Stomach (tissue), 4 donors: ENCODE measurements at regions not wholly inside any gene's neighbourhood (a gene's known extent, or its start where the extent isn't known, plus 50 kb on each side); places are given as distances from the start of the nearest gene placed in this dataset.

Experiments
- EP300 ChIP-seq: sonication (generic); formaldehyde crosslinking; IDR thresholded peaks from one replicate; pipeline ENCODE4 v1.6.1; 2017; ENCODE audit warnings: antibody characterized with exemption
- POLR2AphosphoS5 ChIP-seq, 3 donors: sonication (generic); formaldehyde crosslinking; IDR thresholded peaks; one replicate each; pipeline ENCODE4 v1.6.1; 2016; ENCODE audit warnings: antibody characterized with exemption in 3 of 3
- TF ChIP-seq, protein P1 (sequence below), 7 experiments: fragments of 450-650 bp in 4 of 7; fragments of 200-600 bp in 3 of 7; sonication (generic) in 3 of 7; IDR thresholded peaks; one replicate each; pipeline ENCODE4 v1.5.1; 2016 to 2019; ENCODE audit warnings: antibody characterized with exemption in 7 of 7, control low read depth in 2 of 7, mild to moderate bottlenecking in 1 of 7

DNA sequence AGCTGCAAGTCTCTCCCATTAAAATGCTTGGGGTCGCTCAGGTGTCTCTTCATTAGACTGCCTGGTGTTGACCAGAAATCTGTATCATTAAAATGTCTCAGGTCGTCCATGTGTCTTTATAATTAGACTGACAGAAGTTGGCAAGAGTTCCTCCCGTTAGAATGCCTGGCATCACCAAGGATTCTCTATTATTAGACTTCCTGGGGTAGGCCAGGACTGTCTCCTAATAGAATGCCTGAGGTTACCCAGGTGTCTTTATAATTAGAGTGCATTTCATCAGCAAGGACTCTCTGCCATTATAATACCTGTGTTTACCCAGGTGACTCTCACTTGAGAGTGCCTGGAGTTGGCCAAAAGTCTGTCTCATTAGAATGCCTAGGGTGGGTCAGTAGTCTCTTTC, 1537.2 kb downstream of the UQCRFS1 start:
- no peak for TF ChIP-seq EP300
- TF ChIP-seq, protein P1, sequence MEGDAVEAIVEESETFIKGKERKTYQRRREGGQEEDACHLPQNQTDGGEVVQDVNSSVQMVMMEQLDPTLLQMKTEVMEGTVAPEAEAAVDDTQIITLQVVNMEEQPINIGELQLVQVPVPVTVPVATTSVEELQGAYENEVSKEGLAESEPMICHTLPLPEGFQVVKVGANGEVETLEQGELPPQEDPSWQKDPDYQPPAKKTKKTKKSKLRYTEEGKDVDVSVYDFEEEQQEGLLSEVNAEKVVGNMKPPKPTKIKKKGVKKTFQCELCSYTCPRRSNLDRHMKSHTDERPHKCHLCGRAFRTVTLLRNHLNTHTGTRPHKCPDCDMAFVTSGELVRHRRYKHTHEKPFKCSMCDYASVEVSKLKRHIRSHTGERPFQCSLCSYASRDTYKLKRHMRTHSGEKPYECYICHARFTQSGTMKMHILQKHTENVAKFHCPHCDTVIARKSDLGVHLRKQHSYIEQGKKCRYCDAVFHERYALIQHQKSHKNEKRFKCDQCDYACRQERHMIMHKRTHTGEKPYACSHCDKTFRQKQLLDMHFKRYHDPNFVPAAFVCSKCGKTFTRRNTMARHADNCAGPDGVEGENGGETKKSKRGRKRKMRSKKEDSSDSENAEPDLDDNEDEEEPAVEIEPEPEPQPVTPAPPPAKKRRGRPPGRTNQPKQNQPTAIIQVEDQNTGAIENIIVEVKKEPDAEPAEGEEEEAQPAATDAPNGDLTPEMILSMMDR (IDR thresholded peaks at IDR 0.05): no peak
- no peak for TF ChIP-seq POLR2AphosphoS5 (IDR thresholded peaks at IDR 0.05)
